ENCODE measurements at regions not wholly inside any gene's neighbourhood (a gene's known extent, or its start where the extent isn't known, plus 50 kb on each side); places are given as distances from the start of the nearest gene placed in this dataset.

DNA sequence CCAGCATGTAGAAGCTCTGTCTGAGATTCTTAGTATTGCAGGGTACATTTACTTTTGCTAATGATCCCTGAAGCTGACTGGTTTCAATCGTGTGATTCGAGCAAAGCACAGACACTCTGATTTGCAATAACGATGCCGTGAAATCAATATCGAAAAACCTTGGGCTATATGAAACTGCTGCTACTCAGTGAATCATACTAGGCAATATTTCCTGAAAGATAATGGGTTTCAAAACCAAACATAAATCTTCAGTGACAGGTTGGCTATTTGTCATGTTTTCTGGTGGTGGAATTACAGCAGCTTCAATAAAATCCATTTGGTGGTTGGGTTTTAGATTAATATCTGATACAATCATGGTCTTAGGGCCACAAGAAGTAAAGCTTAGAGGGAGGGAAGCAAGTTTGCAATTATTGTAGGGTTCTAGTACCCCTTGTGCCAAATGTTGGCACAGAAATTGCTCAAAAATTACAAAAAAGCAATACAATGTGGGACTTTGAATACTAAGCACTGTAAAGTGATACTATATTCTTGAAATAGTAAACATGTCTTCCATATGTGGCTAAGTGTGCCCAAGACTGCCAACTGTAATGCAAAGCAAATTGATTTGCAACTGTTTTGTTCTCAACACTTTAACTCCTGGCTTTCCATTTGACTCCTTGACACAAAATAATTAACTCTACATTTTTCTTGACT, 112.4 kb upstream of the JAZF1 start:
- H3K79me2 ChIP-seq (ENCODE audit: control insufficient read depth, insufficient read depth, low read length, unreplicated experiment), result no peaks in the 10 kb centered on the region
- H2AFZ ChIP-seq (ENCODE audit: low read length, unreplicated experiment), result no peak overlapping the region
- H3K27me3 ChIP-seq (ENCODE audit: insufficient read depth, low read length), result no peaks in the 10 kb centered on the region
- H3K36me3 ChIP-seq (ENCODE audit: insufficient read depth, low read length), result no peaks in the 10 kb centered on the region
- H3K4me3 ChIP-seq (ENCODE audit: low read depth, low read length), result no peak overlapping the region
- peaks cover 10% of the 10 kb centered on the region for H3K4me1 ChIP-seq (ENCODE audit: control insufficient read depth, insufficient read depth, low read length, unreplicated experiment)
- H3K27ac ChIP-seq (ENCODE audit: low read depth, low read length), result no peak overlapping the region

- Histone ChIP-seq H3K27me3 (ENCODE audit: insufficient read depth, low read length) (no peaks in the 10 kb centered on the region), H3K4me3 (ENCODE audit: low read depth, low read length) (no peak overlapping the region), H3K79me2 (ENCODE audit: control insufficient read depth, insufficient read depth, low read length, unreplicated experiment) (no peaks in the 10 kb centered on the region), H2AFZ (ENCODE audit: low read length, unreplicated experiment) (no peak overlapping the region), H3K27ac (ENCODE audit: low read depth, low read length) (no peak overlapping the region), H3K36me3 (ENCODE audit: insufficient read depth, low read length) (no peaks in the 10 kb centered on the region), H3K4me1 (ENCODE audit: control insufficient read depth, insufficient read depth, low read length, unreplicated experiment) (peaks cover 10% of the 10 kb centered on the region)
These were observed 112.9 kb upstream of the JAZF1 start for GRCh38 chr7:28293527-28293835.

DNA sequence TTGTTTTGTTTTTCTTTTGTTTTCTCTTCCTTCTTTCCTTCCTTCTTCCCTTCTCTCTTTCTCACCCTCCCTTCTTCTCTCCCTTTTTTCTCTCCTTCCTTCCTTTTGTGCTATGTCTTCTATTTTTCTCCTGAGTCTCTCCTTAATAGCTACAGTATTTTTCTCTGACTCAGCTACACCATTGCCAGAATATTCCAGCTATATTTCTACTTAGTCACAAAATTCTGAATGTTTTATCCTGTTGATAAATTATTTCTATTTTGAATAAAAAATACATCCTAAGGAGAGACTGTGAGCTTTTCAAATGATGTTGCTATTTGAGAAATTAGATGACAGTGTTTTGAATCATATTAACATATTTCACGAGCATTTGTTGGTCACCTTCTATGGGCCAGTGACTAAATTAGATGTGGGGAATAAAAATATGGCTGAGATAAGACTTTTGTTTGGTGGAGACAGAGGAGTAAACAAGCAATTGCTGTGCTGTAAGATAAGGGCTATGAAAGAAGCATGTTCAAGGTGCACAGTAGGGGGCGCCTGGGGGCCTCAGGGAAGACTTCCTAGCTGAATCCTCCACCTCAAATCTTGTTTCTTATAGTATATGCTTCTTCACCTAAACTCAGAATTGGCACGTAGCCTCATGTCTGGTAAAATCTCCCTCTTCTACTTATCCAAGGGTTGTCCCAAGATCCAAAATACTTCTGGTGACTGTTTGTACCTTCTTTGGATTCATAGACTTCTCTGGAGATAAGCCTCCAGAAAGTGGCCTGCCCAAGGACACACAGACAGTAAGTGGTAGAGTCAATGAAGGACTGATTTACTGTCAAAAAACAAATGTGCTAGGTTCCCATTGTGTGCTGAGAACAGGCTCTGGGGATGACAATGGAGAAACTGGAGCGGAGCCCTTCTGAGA, 115.5 kb upstream of the CREB5 start:
- no peak overlapping the region for H3K4me3 ChIP-seq (ENCODE audit: low read depth, low read length)
- no peak overlapping the region for H3K27ac ChIP-seq (ENCODE audit: low read depth, low read length)
- H3K27me3 ChIP-seq (ENCODE audit: insufficient read depth, low read length), result no peaks in the 10 kb centered on the region
- H3K79me2 ChIP-seq (ENCODE audit: control insufficient read depth, insufficient read depth, low read length, unreplicated experiment), result no peaks in the 10 kb centered on the region
- no peaks in the 10 kb centered on the region for H3K36me3 ChIP-seq (ENCODE audit: insufficient read depth, low read length)
- no peak overlapping the region for H2AFZ ChIP-seq (ENCODE audit: low read length, unreplicated experiment)
- H3K4me1 ChIP-seq (ENCODE audit: control insufficient read depth, insufficient read depth, low read length, unreplicated experiment), result peaks cover 24% of the 10 kb centered on the region

- Histone ChIP-seq H3K27ac (ENCODE audit: low read depth, low read length) (no peak overlapping the region), H3K36me3 (ENCODE audit: insufficient read depth, low read length) (no peaks in the 10 kb centered on the region), H2AFZ (ENCODE audit: low read length, unreplicated experiment) (no peak overlapping the region), H3K79me2 (ENCODE audit: control insufficient read depth, insufficient read depth, low read length, unreplicated experiment) (no peaks in the 10 kb centered on the region), H3K4me3 (ENCODE audit: low read depth, low read length) (no peak overlapping the region), H3K4me1 (ENCODE audit: control insufficient read depth, insufficient read depth, low read length, unreplicated experiment) (peaks cover 27% of the 10 kb centered on the region), H3K27me3 (ENCODE audit: insufficient read depth, low read length) (no peaks in the 10 kb centered on the region)
These were observed 114.4 kb upstream of the CREB5 start for GRCh38 chr7:28297801-28298459.

DNA sequence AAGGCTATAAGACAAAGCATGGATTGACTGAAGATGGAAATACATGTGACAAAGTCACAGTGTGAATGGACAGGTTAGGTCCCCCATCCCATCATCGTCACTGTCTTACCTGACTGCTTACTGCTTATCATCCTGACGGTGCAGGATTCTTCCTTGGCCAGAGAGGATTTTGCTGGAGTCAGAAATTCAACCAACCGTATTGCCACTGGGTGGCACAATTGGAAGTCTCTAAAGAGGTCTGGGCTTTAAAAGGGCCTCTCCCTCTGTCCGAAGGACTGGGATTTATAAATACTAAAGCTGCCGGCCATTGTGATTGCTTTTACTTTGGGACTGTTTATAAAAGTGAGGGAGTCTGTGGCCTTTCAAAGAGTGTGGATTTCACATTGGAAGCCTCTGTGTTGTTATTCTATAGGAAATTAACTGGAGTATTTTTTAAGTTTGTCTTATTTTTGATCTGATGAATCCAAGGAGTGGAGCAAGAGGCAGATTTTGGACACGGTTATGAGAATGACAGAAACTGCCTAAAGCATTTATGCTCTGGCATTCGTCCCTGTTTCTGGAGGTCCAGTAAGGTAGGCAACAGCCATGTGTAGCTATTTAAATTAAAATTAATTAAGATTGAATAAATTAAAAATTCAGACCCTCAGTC, 113.3 kb upstream of the CREB5 start:
- Histone ChIP-seq H3K4me3 (ENCODE audit: low read depth, low read length) (no peak overlapping the region), H3K27ac (ENCODE audit: low read depth, low read length) (no peak overlapping the region), H3K27me3 (ENCODE audit: insufficient read depth, low read length) (no peaks in the 10 kb centered on the region), H3K36me3 (ENCODE audit: insufficient read depth, low read length) (no peaks in the 10 kb centered on the region), H3K79me2 (ENCODE audit: control insufficient read depth, insufficient read depth, low read length, unreplicated experiment) (no peaks in the 10 kb centered on the region), H3K4me1 (ENCODE audit: control insufficient read depth, insufficient read depth, low read length, unreplicated experiment) (peaks cover 19% of the 10 kb centered on the region), H2AFZ (ENCODE audit: low read length, unreplicated experiment) (no peak overlapping the region)

- no peaks in the 10 kb centered on the region for H3K79me2 ChIP-seq (ENCODE audit: control insufficient read depth, insufficient read depth, low read length, unreplicated experiment)
- peaks cover 19% of the 10 kb centered on the region for H3K4me1 ChIP-seq (ENCODE audit: control insufficient read depth, insufficient read depth, low read length, unreplicated experiment)
- no peak overlapping the region for H3K4me3 ChIP-seq (ENCODE audit: low read depth, low read length)
- no peaks in the 10 kb centered on the region for H3K27me3 ChIP-seq (ENCODE audit: insufficient read depth, low read length)
- no peak overlapping the region for H3K27ac ChIP-seq (ENCODE audit: low read depth, low read length)
- no peaks in the 10 kb centered on the region for H3K36me3 ChIP-seq (ENCODE audit: insufficient read depth, low read length)
- H2AFZ ChIP-seq (ENCODE audit: low read length, unreplicated experiment), result no peak overlapping the region
These were observed 112.8 kb upstream of the CREB5 start for GRCh38 chr7:28299556-28299955.

- H3K4me1 ChIP-seq (ENCODE audit: control insufficient read depth, insufficient read depth, low read length, unreplicated experiment), result peaks cover 19% of the 10 kb centered on the region
- no peaks in the 10 kb centered on the region for H3K36me3 ChIP-seq (ENCODE audit: insufficient read depth, low read length)
- H3K79me2 ChIP-seq (ENCODE audit: control insufficient read depth, insufficient read depth, low read length, unreplicated experiment), result no peaks in the 10 kb centered on the region
- H2AFZ ChIP-seq (ENCODE audit: low read length, unreplicated experiment), result no peak overlapping the region
- no peak overlapping the region for H3K4me3 ChIP-seq (ENCODE audit: low read depth, low read length)
- H3K27ac ChIP-seq (ENCODE audit: low read depth, low read length), result peak overlapping the region; percentile 36; the same call in 1 of the 2 replicates
- H3K27me3 ChIP-seq (ENCODE audit: insufficient read depth, low read length), result no peaks in the 10 kb centered on the region
These were observed 111.8 kb upstream of the CREB5 start for GRCh38 chr7:28300488-28300887.

DNA sequence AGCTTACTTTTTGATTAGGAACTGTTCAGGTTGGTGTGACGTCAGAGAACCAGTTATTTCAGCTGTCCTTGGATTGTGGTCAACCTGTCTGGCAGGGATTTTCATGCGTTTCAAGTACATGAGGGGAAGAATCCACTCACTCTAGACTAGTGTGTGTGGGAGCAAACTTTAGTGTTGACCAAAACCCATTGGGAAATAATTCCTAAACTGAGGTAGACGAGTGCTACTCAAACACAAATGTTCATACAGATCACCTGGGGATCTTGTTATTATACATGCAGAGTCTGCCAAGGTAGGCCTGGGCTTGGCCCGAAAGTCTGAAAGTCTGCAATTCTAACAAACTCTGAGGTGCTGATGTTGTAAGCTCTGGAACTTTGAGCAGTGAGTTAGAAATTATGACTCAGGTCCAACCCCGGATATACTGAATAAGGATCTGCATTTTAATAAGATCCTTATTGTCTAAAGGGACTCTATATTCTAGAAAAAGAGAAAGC, 111.1 kb upstream of the CREB5 start:
- H3K27ac ChIP-seq (ENCODE audit: low read depth, low read length), result peak overlapping the region; percentile 36; the same call in 1 of the 2 replicates
- H2AFZ ChIP-seq (ENCODE audit: low read length, unreplicated experiment), result no peak overlapping the region
- peaks cover 19% of the 10 kb centered on the region for H3K4me1 ChIP-seq (ENCODE audit: control insufficient read depth, insufficient read depth, low read length, unreplicated experiment)
- no peaks in the 10 kb centered on the region for H3K36me3 ChIP-seq (ENCODE audit: insufficient read depth, low read length)
- H3K27me3 ChIP-seq (ENCODE audit: insufficient read depth, low read length), result no peaks in the 10 kb centered on the region
- H3K79me2 ChIP-seq (ENCODE audit: control insufficient read depth, insufficient read depth, low read length, unreplicated experiment), result no peaks in the 10 kb centered on the region
- no peak overlapping the region for H3K4me3 ChIP-seq (ENCODE audit: low read depth, low read length)

- Histone ChIP-seq H2AFZ (ENCODE audit: low read length, unreplicated experiment) (no peak overlapping the region), H3K4me3 (ENCODE audit: low read depth, low read length) (no peak overlapping the region), H3K4me1 (ENCODE audit: control insufficient read depth, insufficient read depth, low read length, unreplicated experiment) (peaks cover 19% of the 10 kb centered on the region), H3K27me3 (ENCODE audit: insufficient read depth, low read length) (no peaks in the 10 kb centered on the region), H3K36me3 (ENCODE audit: insufficient read depth, low read length) (no peaks in the 10 kb centered on the region), H3K79me2 (ENCODE audit: control insufficient read depth, insufficient read depth, low read length, unreplicated experiment) (no peaks in the 10 kb centered on the region), H3K27ac (ENCODE audit: low read depth, low read length) (no peak overlapping the region)
These were observed 108.0 kb upstream of the CREB5 start for GRCh38 chr7:28304290-28304689.

- Histone ChIP-seq H3K27me3 (ENCODE audit: insufficient read depth, low read length) (peaks cover 38% of the 10 kb centered on the region), H3K4me3 (ENCODE audit: low read depth, low read length) (no peak overlapping the region), H3K79me2 (ENCODE audit: control insufficient read depth, insufficient read depth, low read length, unreplicated experiment) (no peaks in the 10 kb centered on the region), H3K27ac (ENCODE audit: low read depth, low read length) (no peak overlapping the region), H3K4me1 (ENCODE audit: control insufficient read depth, insufficient read depth, low read length, unreplicated experiment) (no peaks in the 10 kb centered on the region), H3K36me3 (ENCODE audit: insufficient read depth, low read length) (no peaks in the 10 kb centered on the region), H2AFZ (ENCODE audit: low read length, unreplicated experiment) (no peak overlapping the region)
These were observed 102.4 kb upstream of the CREB5 start for GRCh38 chr7:28309704-28310459.

Measured in ACC112 (cell line).